GM20000 (cell line): ENCODE measurements at regions not wholly inside any gene's neighbourhood (a gene's known extent, or its start where the extent isn't known, plus 50 kb on each side); places are given as distances from the start of the nearest gene placed in this dataset.

Experiments used
- DNase-seq: peaks from one replicate; pipeline ENCODE4 v3.0.0; 2012; ENCODE audit warnings: low spot score
- TF ChIP-seq, protein P1 (sequence below): IDR thresholded peaks from 2 replicates; pipeline ENCODE4 v1.5.1; 2012; ENCODE audit warnings: mild to moderate bottlenecking, control low read depth; ENCODE audit errors: extremely low read depth, missing control alignments

GRCh38 chr11:10914050-10914449 lies 56.2 kb upstream of the ZBED5 start:
- TF ChIP-seq, protein P1, sequence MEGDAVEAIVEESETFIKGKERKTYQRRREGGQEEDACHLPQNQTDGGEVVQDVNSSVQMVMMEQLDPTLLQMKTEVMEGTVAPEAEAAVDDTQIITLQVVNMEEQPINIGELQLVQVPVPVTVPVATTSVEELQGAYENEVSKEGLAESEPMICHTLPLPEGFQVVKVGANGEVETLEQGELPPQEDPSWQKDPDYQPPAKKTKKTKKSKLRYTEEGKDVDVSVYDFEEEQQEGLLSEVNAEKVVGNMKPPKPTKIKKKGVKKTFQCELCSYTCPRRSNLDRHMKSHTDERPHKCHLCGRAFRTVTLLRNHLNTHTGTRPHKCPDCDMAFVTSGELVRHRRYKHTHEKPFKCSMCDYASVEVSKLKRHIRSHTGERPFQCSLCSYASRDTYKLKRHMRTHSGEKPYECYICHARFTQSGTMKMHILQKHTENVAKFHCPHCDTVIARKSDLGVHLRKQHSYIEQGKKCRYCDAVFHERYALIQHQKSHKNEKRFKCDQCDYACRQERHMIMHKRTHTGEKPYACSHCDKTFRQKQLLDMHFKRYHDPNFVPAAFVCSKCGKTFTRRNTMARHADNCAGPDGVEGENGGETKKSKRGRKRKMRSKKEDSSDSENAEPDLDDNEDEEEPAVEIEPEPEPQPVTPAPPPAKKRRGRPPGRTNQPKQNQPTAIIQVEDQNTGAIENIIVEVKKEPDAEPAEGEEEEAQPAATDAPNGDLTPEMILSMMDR = no peak
- no peak for DNase-seq

- TF ChIP-seq, protein P1 = no peak
- DNase-seq = no peak
Observed at GRCh38 chr11:10913075-10913474, 55.2 kb upstream of the ZBED5 start.

DNA sequence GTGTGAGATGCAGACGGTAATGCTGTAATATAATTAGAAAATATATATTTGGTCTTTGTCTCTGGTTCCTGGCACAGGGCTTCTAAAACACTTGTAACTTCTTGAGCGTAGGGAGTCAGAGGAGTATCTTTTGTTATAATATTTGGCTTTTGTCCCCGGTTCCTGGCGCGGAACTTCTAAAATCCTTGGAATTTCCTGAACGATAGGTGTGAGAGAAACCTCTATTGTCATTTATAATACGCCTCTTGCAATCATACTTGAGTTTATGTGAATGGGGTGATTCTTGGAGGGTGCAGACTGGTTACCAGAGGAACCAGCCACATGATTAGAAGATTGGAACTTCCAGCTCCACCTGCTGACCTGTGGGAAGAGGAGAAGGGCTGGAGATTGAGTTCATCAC lies 54.1 kb upstream of the ZBED5 start:
- TF ChIP-seq, protein P1 = no peak
- no peak for DNase-seq

DNA sequence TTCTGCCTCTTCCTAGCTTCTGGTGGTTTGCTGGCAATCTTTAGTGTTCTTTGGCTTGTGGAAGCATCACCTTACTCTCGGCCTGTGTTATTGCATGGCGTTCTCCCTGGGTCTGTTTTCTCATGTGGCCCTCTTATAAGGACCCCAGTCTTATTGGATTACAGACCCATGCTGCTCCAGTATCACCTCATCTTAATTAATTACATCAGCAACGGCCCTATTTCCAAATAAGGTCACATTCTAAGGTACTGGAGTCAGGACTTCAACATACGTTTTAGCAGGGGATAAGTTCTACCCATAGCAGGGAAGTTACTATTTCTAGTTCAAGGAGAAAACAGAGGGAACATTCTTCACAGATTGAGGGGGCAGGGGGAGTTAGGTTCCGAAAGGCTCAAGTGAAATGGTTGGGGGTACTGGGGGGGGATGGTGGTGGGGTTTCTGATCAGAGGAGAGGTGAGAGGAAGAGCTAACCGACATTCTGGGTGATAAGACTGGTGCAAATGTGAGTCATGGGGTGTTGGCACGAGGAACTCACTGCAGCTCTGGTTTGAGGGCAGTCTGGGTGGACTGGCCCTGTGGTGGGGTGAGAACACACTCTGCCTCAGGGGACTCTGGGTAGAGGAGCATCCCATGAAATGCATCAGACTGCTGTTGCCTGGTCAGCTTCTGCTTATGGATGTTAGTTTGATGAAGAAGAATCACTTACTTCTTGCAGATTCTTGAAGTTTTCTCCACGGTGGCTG lies 51.5 kb upstream of the ZBED5 start:
- TF ChIP-seq, protein P1 = no peak
- DNase-seq = no peak

DNA sequence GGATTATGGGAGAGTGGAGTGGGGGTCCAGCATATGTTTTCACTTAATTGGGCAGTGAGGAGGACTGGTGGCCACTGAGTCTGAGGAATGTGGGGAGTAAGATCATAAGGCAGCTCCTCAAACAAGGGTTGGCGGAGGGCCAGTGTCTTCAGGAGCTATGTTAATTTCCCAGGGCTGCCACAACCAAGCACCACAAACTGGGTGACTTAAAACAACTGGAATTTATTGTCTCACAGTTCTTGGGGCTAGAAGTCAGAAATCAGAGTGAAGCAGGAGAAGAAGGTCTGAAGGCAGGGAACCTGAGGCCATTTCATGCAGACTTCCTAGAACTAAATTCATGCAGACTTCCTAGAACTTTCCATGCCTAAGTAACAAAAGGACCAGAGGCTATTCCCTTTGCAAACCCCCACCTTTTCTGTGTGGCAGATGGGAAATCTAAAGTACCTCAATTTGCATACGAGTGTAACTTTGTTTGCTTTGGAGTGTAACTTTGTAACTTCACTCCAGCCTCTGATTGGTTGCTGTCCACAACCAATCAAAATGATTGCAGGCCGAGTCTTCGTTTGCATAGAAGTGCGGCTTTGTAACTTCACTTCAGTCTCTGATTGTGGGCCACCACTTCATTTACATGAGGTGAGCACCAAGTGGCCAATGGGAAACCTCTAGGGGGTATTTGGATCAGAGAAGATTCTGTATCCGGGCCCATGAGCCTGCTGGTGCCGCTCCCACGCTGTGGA lies 50.5 kb upstream of the ZBED5 start:
- TF ChIP-seq, protein P1 = no peak
- DNase-seq = no peak
